ENCODE measurements at regions not wholly inside any gene's neighbourhood (a gene's known extent, or its start where the extent isn't known, plus 50 kb on each side); places are given as distances from the start of the nearest gene placed in this dataset.
A peak's percentile ranks its signal among the peaks of the same experiment; 100 is the strongest.

DNA sequence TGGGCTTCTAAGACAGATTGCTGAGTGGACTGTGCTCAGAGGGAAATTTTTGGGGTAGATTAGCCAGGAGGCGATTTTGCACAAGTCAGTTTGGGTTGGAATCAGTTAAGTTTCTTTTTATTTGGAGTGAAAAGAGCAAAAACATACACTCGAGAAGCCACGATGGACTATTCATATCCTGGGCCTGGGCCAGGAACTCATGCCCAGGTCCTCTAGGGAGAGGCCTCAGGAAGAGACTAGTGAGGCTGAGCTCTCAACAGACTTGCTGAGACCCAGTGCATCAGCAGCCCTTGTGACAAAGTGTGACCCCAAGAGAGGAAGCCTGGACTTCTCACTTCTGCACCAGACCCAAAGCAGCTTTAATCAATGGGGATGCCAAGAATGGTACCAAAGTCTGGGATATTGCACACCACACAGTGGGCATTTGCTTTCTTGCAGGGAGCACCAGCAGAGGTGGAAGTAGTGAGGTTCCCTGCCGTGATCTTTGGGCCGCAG lies 61.6 kb upstream of the MAFB start:
- Histone ChIP-seq H3K4me3 (no peak overlapping the region), H3K36me3 (no peaks in the 10 kb centered on the region), H3K27me3 (no peaks in the 10 kb centered on the region), H3K9me3 (no peaks in the 10 kb centered on the region), H3K27ac (no peak overlapping the region), H3K4me1 (peaks cover 9 to 19% (median 16%) of the 10 kb centered on the region in 4 donors)
- DNase-seq, result no peak
- TF ChIP-seq, protein P1, sequence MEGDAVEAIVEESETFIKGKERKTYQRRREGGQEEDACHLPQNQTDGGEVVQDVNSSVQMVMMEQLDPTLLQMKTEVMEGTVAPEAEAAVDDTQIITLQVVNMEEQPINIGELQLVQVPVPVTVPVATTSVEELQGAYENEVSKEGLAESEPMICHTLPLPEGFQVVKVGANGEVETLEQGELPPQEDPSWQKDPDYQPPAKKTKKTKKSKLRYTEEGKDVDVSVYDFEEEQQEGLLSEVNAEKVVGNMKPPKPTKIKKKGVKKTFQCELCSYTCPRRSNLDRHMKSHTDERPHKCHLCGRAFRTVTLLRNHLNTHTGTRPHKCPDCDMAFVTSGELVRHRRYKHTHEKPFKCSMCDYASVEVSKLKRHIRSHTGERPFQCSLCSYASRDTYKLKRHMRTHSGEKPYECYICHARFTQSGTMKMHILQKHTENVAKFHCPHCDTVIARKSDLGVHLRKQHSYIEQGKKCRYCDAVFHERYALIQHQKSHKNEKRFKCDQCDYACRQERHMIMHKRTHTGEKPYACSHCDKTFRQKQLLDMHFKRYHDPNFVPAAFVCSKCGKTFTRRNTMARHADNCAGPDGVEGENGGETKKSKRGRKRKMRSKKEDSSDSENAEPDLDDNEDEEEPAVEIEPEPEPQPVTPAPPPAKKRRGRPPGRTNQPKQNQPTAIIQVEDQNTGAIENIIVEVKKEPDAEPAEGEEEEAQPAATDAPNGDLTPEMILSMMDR (IDR thresholded peaks at IDR 0.05), result no peak
- no peak for TF ChIP-seq POLR2AphosphoS5 (IDR thresholded peaks at IDR 0.05)
- TF ChIP-seq EP300 (IDR thresholded peaks at IDR 0.05), result no peak
- TF ChIP-seq POLR2A (IDR thresholded peaks at IDR 0.05), result no peak
- 53 to 57% methylated on average over 5 of the region's 5 CpGs for WGBS, 2 donors
- no peak for ATAC-seq (ENCODE audit: low FRiP score in 2 of 2)

DNA sequence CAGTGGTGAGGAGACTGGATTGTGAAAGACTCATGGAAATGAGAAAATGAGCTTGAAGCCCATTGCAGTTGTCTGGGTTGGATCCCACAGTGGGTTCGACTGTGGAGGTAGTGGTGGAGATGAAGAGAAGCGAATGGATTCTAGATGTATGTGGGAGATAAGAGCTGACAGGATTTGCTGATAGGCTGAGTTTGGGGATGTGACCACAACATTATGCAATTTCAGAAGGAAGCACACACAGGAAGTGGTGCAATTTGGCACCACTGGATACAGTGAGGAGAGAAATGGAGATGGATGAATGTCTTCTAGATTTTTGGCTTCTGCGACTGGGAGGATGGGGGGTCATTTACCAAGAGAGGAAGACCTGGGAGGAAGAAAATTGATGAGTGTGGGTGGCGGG lies 64.4 kb upstream of the MAFB start:
- no peak for ATAC-seq (ENCODE audit: low FRiP score in 2 of 2)
- WGBS, 2 donors, result 74 to 76% methylated on average over 4 of the region's 4 CpGs
- TF ChIP-seq, protein P1 (IDR thresholded peaks at IDR 0.05), result no peak
- TF ChIP-seq POLR2A (IDR thresholded peaks at IDR 0.05), result no peak

DNA sequence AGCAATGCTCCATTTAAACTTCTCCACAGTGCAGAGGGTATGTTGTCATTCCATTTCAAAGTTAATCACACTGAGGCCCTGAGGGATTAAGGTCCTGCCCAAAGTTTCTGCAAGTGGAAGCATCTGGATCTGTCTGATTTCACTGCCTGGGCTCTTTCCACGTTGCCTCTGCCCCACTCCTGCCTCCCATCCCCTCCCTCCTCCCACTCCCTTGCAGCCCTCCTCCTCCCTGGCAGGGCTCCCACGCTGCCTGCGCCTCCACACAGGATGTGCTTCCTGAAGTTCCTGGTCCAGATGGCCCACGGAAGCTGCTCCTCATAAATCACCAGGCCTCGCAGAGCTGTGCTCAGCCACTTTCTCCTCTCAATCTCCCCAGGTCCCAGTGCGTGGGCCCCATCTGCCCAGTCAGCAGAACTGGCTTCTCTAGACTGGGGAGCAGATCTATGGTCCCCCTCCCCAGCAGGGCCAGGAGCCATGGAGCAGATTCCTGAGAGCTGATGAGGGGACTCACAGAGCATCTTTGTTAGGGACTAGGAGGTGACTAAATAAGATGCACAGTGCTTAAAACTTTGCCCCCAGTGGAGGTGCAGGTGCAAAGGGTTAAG lies 65.4 kb upstream of the MAFB start:
- DNase-seq, result peak in 1 of 2 donors; percentile 52
- Histone ChIP-seq H3K4me1 (peaks cover 9 to 20% (median 17%) of the 10 kb centered on the region in 4 donors), H3K36me3 (no peaks in the 10 kb centered on the region), H3K27me3 (no peaks in the 10 kb centered on the region), H3K4me3 (no peak overlapping the region), H3K27ac (peak overlapping the region in 1 of 4 donors; percentile 27), H3K9me3 (no peaks in the 10 kb centered on the region)
- TF ChIP-seq POLR2AphosphoS5 (IDR thresholded peaks at IDR 0.05) (peak in 1 of 2 donors; percentile 15), POLR2A (IDR thresholded peaks at IDR 0.05) (no peak)
- peak; percentile 38 to 42 for ATAC-seq (ENCODE audit: low FRiP score in 2 of 2)
- 23 to 37% methylated on average over 5 to 6 of the region's 6 CpGs for WGBS, 2 donors

More for the DNA sequence above, 64.4 kb upstream of the MAFB start:
- no peaks in the 10 kb centered on the region for H3K36me3 ChIP-seq
- H3K4me3 ChIP-seq, result no peak overlapping the region
- no peaks in the 10 kb centered on the region for H3K27me3 ChIP-seq
- no peak overlapping the region for H3K27ac ChIP-seq
- no peak for DNase-seq
- H3K9me3 ChIP-seq, result no peaks in the 10 kb centered on the region
- H3K4me1 ChIP-seq, result peaks cover 9 to 20% (median 17%) of the 10 kb centered on the region in 4 donors

DNA sequence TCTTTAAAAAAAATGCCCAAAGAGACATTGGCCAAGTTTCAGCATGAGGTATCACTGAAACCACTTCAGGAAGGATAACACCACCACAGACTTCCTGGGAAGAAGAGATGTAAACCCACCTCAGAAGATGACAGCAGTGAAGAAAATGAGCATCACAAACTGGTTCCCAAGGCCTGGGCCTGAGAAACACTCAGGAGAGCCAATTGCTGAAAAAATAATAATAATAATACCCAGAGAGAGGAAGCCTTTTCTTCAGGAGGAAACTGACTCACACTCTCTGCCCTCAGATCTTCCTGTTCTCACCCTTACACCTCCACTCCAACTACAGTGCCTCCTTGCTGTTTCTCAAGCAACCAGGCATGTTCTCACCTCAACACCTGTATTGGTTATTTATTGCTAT lies 68.1 kb upstream of the MAFB start:
- DNase-seq (no peak), ATAC-seq (ENCODE audit: low FRiP score in 2 of 2) (no peak)
- Histone ChIP-seq H3K36me3 (no peaks in the 10 kb centered on the region), H3K4me1 (peaks cover 9 to 20% (median 17%) of the 10 kb centered on the region in 4 donors), H3K27me3 (no peaks in the 10 kb centered on the region), H3K9me3 (no peaks in the 10 kb centered on the region), H3K27ac (no peak overlapping the region), H3K4me3 (no peak overlapping the region)
- TF ChIP-seq POLR2A (IDR thresholded peaks at IDR 0.05) (no peak), POLR2AphosphoS5 (IDR thresholded peaks at IDR 0.05) (no peak), EP300 (IDR thresholded peaks at IDR 0.05) (no peak)
- TF ChIP-seq, protein P1 (IDR thresholded peaks at IDR 0.05), result no peak

DNA sequence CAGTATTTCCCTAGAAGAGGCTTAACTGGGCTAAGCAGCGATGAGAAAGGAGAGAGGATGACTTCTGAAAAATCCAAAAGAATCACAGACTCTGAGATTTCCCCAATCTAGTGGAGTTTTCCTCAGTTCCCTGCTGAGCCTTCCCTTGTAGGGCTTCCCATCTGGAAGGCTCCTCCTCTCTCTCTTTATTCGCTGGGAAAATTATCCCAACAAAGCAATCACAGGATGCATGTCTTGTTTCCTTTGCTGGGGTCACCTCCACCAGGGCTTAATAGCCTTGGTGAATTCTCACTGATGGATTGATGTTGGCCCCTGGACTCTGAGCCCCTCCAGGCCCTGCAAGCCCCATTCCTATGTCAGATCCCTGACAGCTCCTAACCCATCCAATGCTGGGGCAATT lies 69.8 kb upstream of the MAFB start:
- Histone ChIP-seq H3K4me1 (peaks cover 9 to 14% (median 12%) of the 10 kb centered on the region in 4 donors), H3K27me3 (no peaks in the 10 kb centered on the region), H3K9me3 (no peaks in the 10 kb centered on the region), H3K36me3 (no peaks in the 10 kb centered on the region), H3K27ac (no peak overlapping the region), H3K4me3 (no peak overlapping the region)
- WGBS, 2 donors, result 89 to 90% methylated on average over 2 of the region's 2 CpGs
- DNase-seq, result no peak
- TF ChIP-seq EP300 (IDR thresholded peaks at IDR 0.05), result no peak
- no peak for TF ChIP-seq POLR2AphosphoS5 (IDR thresholded peaks at IDR 0.05)
- TF ChIP-seq POLR2A (IDR thresholded peaks at IDR 0.05), result no peak
- TF ChIP-seq, protein P1 (IDR thresholded peaks at IDR 0.05), result no peak
- no peak for ATAC-seq (ENCODE audit: low FRiP score in 2 of 2)
